Activated T-cell treated with anti-CD3 and anti-CD28 coated beads, Interleukin-2, amount 50 U/mL, for 72 hours (primary cell): ENCODE measurements at regions not wholly inside any gene's neighbourhood (a gene's known extent, or its start where the extent isn't known, plus 50 kb on each side); places are given as distances from the start of the nearest gene placed in this dataset.

Source experiments
- ATAC-seq, 2 donors: fragments of 150-1000 bp; cut with Tn5 transposase; replicated peaks in 1 of 2; 2 replicates each; pipeline ENCODE4 v1.10.0; 2021; ENCODE audit warnings: moderate library complexity in 2 of 2, mild to moderate bottlenecking in 1 of 2
- DNase-seq, 2 donors: peaks; one replicate each; pipeline ENCODE4 v3.0.0; 2021 to 2022; ENCODE audit warnings: mixed read lengths in 1 of 2
- H3K27ac Mint-ChIP-seq: one replicate; pipeline ENCODE4 v1.8.0; 2022; ENCODE audit warnings: mild to moderate bottlenecking, moderate library complexity, mixed read lengths
- H3K27me3 Mint-ChIP-seq: one replicate; pipeline ENCODE4 v1.8.0; 2022; ENCODE audit warnings: low read depth, mixed read lengths
- H3K36me3 Mint-ChIP-seq, 2 donors: one replicate each; pipeline ENCODE4 v1.8.0; 2022; ENCODE audit warnings: mixed read lengths in 2 of 2, mild to moderate bottlenecking in 1 of 2; ENCODE audit not compliant: insufficient read depth in 2 of 2
- H3K4me1 Mint-ChIP-seq: one replicate; pipeline ENCODE4 v1.8.0; 2022; ENCODE audit warnings: low read depth, mixed read lengths
- H3K4me3 Mint-ChIP-seq, 2 donors: one replicate each; pipeline ENCODE4 v1.8.0; 2022; ENCODE audit warnings: mild to moderate bottlenecking in 2 of 2, mixed read lengths in 2 of 2, moderate library complexity in 2 of 2
- H3K9me3 Mint-ChIP-seq, 2 donors: one replicate each; pipeline ENCODE4 v1.8.0; 2022; ENCODE audit warnings: mixed read lengths in 2 of 2

- no peaks in the 10 kb centered on the region for H3K36me3 Mint-ChIP-seq
- H3K4me3 Mint-ChIP-seq: no peak overlapping the region
- no peak for ATAC-seq
- no peaks in the 10 kb centered on the region for H3K9me3 Mint-ChIP-seq
- H3K4me1 Mint-ChIP-seq: no peaks in the 10 kb centered on the region
- H3K27me3 Mint-ChIP-seq: peaks cover 14% of the 10 kb centered on the region
- no peak for DNase-seq
- no peak overlapping the region for H3K27ac Mint-ChIP-seq
Observed at GRCh38 chr2:212945526-212945925, 205.9 kb downstream of the IKZF2 start.

GRCh38 chr2:212943351-212943750 lies 208.1 kb downstream of the IKZF2 start:
- H3K9me3 Mint-ChIP-seq: no peaks in the 10 kb centered on the region
- peaks cover 7% of the 10 kb centered on the region for H3K27me3 Mint-ChIP-seq
- no peak for DNase-seq
- H3K4me1 Mint-ChIP-seq: peaks cover 8% of the 10 kb centered on the region
- H3K4me3 Mint-ChIP-seq: no peak overlapping the region
- no peaks in the 10 kb centered on the region for H3K36me3 Mint-ChIP-seq
- ATAC-seq: no peak
- no peak overlapping the region for H3K27ac Mint-ChIP-seq

- Mint-ChIP-seq H3K4me3 (no peak overlapping the region), H3K9me3 (no peaks in the 10 kb centered on the region), H3K27me3 (peaks cover 7% of the 10 kb centered on the region), H3K4me1 (peaks cover 12% of the 10 kb centered on the region), H3K27ac (no peak overlapping the region), H3K36me3 (no peaks in the 10 kb centered on the region)
- DNase-seq: no peak
- no peak for ATAC-seq
Observed at GRCh38 chr2:212941361-212941760, 210.1 kb downstream of the IKZF2 start.

GRCh38 chr2:212940816-212941215 lies 210.6 kb downstream of the IKZF2 start:
- no peak for DNase-seq
- Mint-ChIP-seq H3K9me3 (no peaks in the 10 kb centered on the region), H3K4me3 (no peak overlapping the region), H3K4me1 (peaks cover 12% of the 10 kb centered on the region), H3K27me3 (peaks cover 7% of the 10 kb centered on the region), H3K27ac (no peak overlapping the region), H3K36me3 (no peaks in the 10 kb centered on the region)
- no peak for ATAC-seq

- no peak overlapping the region for H3K4me3 Mint-ChIP-seq
- ATAC-seq (no peak), DNase-seq (no peak)
- H3K36me3 Mint-ChIP-seq: no peaks in the 10 kb centered on the region
- peaks cover 7% of the 10 kb centered on the region for H3K27me3 Mint-ChIP-seq
- H3K9me3 Mint-ChIP-seq: no peaks in the 10 kb centered on the region
- H3K4me1 Mint-ChIP-seq: peaks cover 12% of the 10 kb centered on the region
- H3K27ac Mint-ChIP-seq: no peak overlapping the region
Observed at GRCh38 chr2:212939777-212940531, 211.5 kb downstream of the IKZF2 start.

GRCh38 chr2:212938144-212938793 lies 213.1 kb downstream of the IKZF2 start:
- Mint-ChIP-seq H3K4me1 (peaks cover 12% of the 10 kb centered on the region), H3K27ac (peak overlapping the region; percentile 49)
- DNase-seq: no peak

GRCh38 chr2:212936572-212936971 lies 214.8 kb downstream of the IKZF2 start:
- ATAC-seq (no peak), DNase-seq (no peak)
- Mint-ChIP-seq H3K36me3 (no peaks in the 10 kb centered on the region), H3K27me3 (peaks cover 1% of the 10 kb centered on the region), H3K4me3 (no peak overlapping the region), H3K4me1 (peaks cover 18% of the 10 kb centered on the region), H3K27ac (no peak overlapping the region), H3K9me3 (no peaks in the 10 kb centered on the region)

More at GRCh38 chr2:212938144-212938793, 213.1 kb downstream of the IKZF2 start:
- Mint-ChIP-seq H3K4me3 (peak overlapping the region in 1 of 2 donors; percentile 9), H3K36me3 (no peaks in the 10 kb centered on the region), H3K27me3 (no peaks in the 10 kb centered on the region), H3K9me3 (no peaks in the 10 kb centered on the region)
- ATAC-seq: peak; percentile 55 to 62

- Mint-ChIP-seq H3K36me3 (no peaks in the 10 kb centered on the region), H3K4me3 (no peak overlapping the region), H3K27me3 (peaks cover 7% of the 10 kb centered on the region), H3K27ac (no peak overlapping the region), H3K4me1 (peaks cover 23% of the 10 kb centered on the region), H3K9me3 (no peaks in the 10 kb centered on the region)
- ATAC-seq (no peak), DNase-seq (no peak)
Observed at GRCh38 chr2:212935752-212936151, 215.7 kb downstream of the IKZF2 start.

GRCh38 chr2:212931271-212931670 lies 220.1 kb downstream of the IKZF2 start:
- H3K27ac Mint-ChIP-seq: no peak overlapping the region
- ATAC-seq: no peak
- H3K4me1 Mint-ChIP-seq: peaks cover 35% of the 10 kb centered on the region
- peaks cover 9% of the 10 kb centered on the region for H3K27me3 Mint-ChIP-seq
- H3K9me3 Mint-ChIP-seq: no peaks in the 10 kb centered on the region
- no peak for DNase-seq
- no peak overlapping the region for H3K4me3 Mint-ChIP-seq
- H3K36me3 Mint-ChIP-seq: no peaks in the 10 kb centered on the region

GRCh38 chr2:212930556-212931260 lies 220.7 kb downstream of the IKZF2 start:
- H3K9me3 Mint-ChIP-seq: no peaks in the 10 kb centered on the region
- H3K27me3 Mint-ChIP-seq: peaks cover 11% of the 10 kb centered on the region
- peak overlapping the region; percentile 95 for H3K27ac Mint-ChIP-seq
- peak overlapping the region; percentile 48 to 76 for H3K4me3 Mint-ChIP-seq
- DNase-seq (no peak), ATAC-seq (peak; percentile 11 to 34)
- H3K4me1 Mint-ChIP-seq: peaks cover 35% of the 10 kb centered on the region
- H3K36me3 Mint-ChIP-seq: peaks cover 0 to 1% of the 10 kb centered on the region in 2 donors

- H3K9me3 Mint-ChIP-seq: peaks cover 0 to under 1% of the 10 kb centered on the region in 2 donors
- peak overlapping the region; percentile 48 to 76 for H3K4me3 Mint-ChIP-seq
- peaks cover 35% of the 10 kb centered on the region for H3K4me1 Mint-ChIP-seq
- peaks cover 11% of the 10 kb centered on the region for H3K27me3 Mint-ChIP-seq
- no peak for DNase-seq
- H3K27ac Mint-ChIP-seq: peak overlapping the region; percentile 95
- no peak for ATAC-seq
- H3K36me3 Mint-ChIP-seq: peaks cover under 1 to 1% of the 10 kb centered on the region in 2 donors
Observed at GRCh38 chr2:212929971-212930370, 221.4 kb downstream of the IKZF2 start.

GRCh38 chr2:212929116-212929515 lies 222.3 kb downstream of the IKZF2 start:
- Mint-ChIP-seq H3K36me3 (peaks cover 1% of the 10 kb centered on the region in 2 donors), H3K4me1 (peaks cover 35% of the 10 kb centered on the region), H3K4me3 (no peak overlapping the region), H3K27ac (peak overlapping the region; percentile 48), H3K27me3 (peaks cover 11% of the 10 kb centered on the region), H3K9me3 (peaks cover 0 to 2% of the 10 kb centered on the region in 2 donors)
- ATAC-seq (peak; percentile 70 to 72), DNase-seq (no peak)

GRCh38 chr2:212928681-212929080 lies 222.7 kb downstream of the IKZF2 start:
- no peak for DNase-seq
- Mint-ChIP-seq H3K4me3 (no peak overlapping the region), H3K4me1 (peaks cover 35% of the 10 kb centered on the region), H3K27ac (peak overlapping the region; percentile 3), H3K36me3 (peaks cover 1% of the 10 kb centered on the region in 2 donors), H3K27me3 (peaks cover 11% of the 10 kb centered on the region), H3K9me3 (peaks cover 0 to 2% of the 10 kb centered on the region in 2 donors)
- no peak for ATAC-seq
